Naive thymus-derived CD4-positive, alpha-beta T cell (primary cell): ENCODE measurements at regions not wholly inside any gene's neighbourhood (a gene's known extent, or its start where the extent isn't known, plus 50 kb on each side); places are given as distances from the start of the nearest gene placed in this dataset.

Experiments
- ATAC-seq: fragments of 150-1000 bp; cut with Tn5 transposase; 2 replicates; pipeline ENCODE4 v1.10.0; 2021; ENCODE audit warnings: mild to moderate bottlenecking, moderate library complexity
- CTCF ChIA-PET: fragments of 350-600 bp; sonication (Branson Sonifier 250); formaldehyde crosslinking; loops from one replicate; lab custom pipeline; 2021; ENCODE audit warnings: antibody characterized with exemption; lab: Charles Lee
- POLR2A ChIA-PET: fragments of 350-600 bp; sonication (Branson Sonifier 250); formaldehyde crosslinking; loops from one replicate; lab custom pipeline; 2021; ENCODE audit warnings: antibody characterized with exemption, inconsistent platforms; lab: Charles Lee
- DNase-seq, 9 donors: peaks; one replicate each; pipeline versions ENCODE4 v3.0.0 to v3.0.0-alpha.2; 2020 to 2022; ENCODE audit warnings: mixed read lengths in 1 of 9
- H3K27ac ChIP-seq: one replicate; pipeline ENCODE4 v1.7.0; 2013; ENCODE audit warnings: mild to moderate bottlenecking, low read depth, low read length, moderate library complexity
- H3K27me3 ChIP-seq, 2 donors: one replicate each; pipeline ENCODE4 v1.7.0; 2013; ENCODE audit warnings: low read length in 2 of 2, mild to moderate bottlenecking in 2 of 2, moderate library complexity in 2 of 2; ENCODE audit not compliant: control insufficient read depth in 2 of 2, insufficient read depth in 2 of 2
- H3K36me3 ChIP-seq, 3 experiments: 1 replicate in 2 of 3; 2 replicates in 1 of 3; pipeline ENCODE4 v1.7.0; 2013; ENCODE audit warnings: low read length in 3 of 3, mild to moderate bottlenecking in 3 of 3, moderate library complexity in 1 of 3; ENCODE audit not compliant: insufficient read depth in 3 of 3, control insufficient read depth in 2 of 3
- H3K4me1 ChIP-seq, 2 donors: one replicate each; pipeline ENCODE4 v1.7.0; 2013; ENCODE audit warnings: low read length in 2 of 2, mild to moderate bottlenecking in 2 of 2, moderate library complexity in 1 of 2; ENCODE audit not compliant: control insufficient read depth in 2 of 2, insufficient read depth in 2 of 2
- H3K4me3 ChIP-seq: 2 replicates; pipeline ENCODE4 v1.7.0; 2013; ENCODE audit warnings: mild to moderate bottlenecking, low read length
- H3K9me3 ChIP-seq, 3 experiments: 1 replicate in 2 of 3; 2 replicates in 1 of 3; pipeline ENCODE4 v1.7.0; 2013; ENCODE audit warnings: low read length in 3 of 3; ENCODE audit not compliant: control insufficient read depth in 2 of 3
- H3K27ac Mint-ChIP-seq, 9 donors: one replicate each; pipeline ENCODE4 v1.8.0; 2020 to 2022; ENCODE audit warnings: mixed read lengths in 9 of 9, mild to moderate bottlenecking in 8 of 9, moderate library complexity in 5 of 9, inconsistent platforms in 2 of 9
- H3K27me3 Mint-ChIP-seq, 5 donors: one replicate each; pipeline ENCODE4 v1.8.0; 2021 to 2022; ENCODE audit warnings: mixed read lengths in 5 of 5, mild to moderate bottlenecking in 1 of 5
- H3K36me3 Mint-ChIP-seq, 5 donors: one replicate each; pipeline ENCODE4 v1.8.0; 2020 to 2022; ENCODE audit warnings: mixed read lengths in 5 of 5, mild to moderate bottlenecking in 3 of 5, inconsistent platforms in 1 of 5
- H3K4me1 Mint-ChIP-seq, 7 donors: one replicate each; pipeline ENCODE4 v1.8.0; 2020 to 2022; ENCODE audit warnings: mixed read lengths in 7 of 7, mild to moderate bottlenecking in 3 of 7, inconsistent platforms in 1 of 7
- H3K4me3 Mint-ChIP-seq, 10 donors: one replicate each; pipeline ENCODE4 v1.8.0; 2020 to 2022; ENCODE audit warnings: mild to moderate bottlenecking in 10 of 10, mixed read lengths in 10 of 10, moderate library complexity in 6 of 10, inconsistent platforms in 2 of 10
- H3K9me3 Mint-ChIP-seq, 11 donors: one replicate each; pipeline ENCODE4 v1.8.0; 2020 to 2022; ENCODE audit warnings: mixed read lengths in 11 of 11, mild to moderate bottlenecking in 4 of 11, inconsistent platforms in 1 of 11, moderate library complexity in 1 of 11
- intact Hi-C, 2 donors: fragments of 100-400 bp; cut with micrococcal nuclease; formaldehyde crosslinking; loops; one replicate each; pipeline ENCODE4 v1.15.1; 2023

GRCh38 chr13:65605396-65605795 lies 1624.7 kb downstream of the PCDH9 start:
- Mint-ChIP-seq H3K4me3 (no peak overlapping the region), H3K27ac (no peak overlapping the region), H3K27me3 (no peaks in the 10 kb centered on the region), H3K9me3 (peaks cover 0 to 17% (median 3%) of the 10 kb centered on the region in 11 donors), H3K36me3 (no peaks in the 10 kb centered on the region), H3K4me1 (no peaks in the 10 kb centered on the region)
- no peak for ATAC-seq
- H3K4me1 ChIP-seq: no peaks in the 10 kb centered on the region
- no peaks in the 10 kb centered on the region for H3K27me3 ChIP-seq
- peaks cover 0 to 6% (median 0%) of the 10 kb centered on the region in 3 experiments for H3K9me3 ChIP-seq
- CTCF ChIA-PET: no interaction called here
- no peak overlapping the region for H3K27ac ChIP-seq
- POLR2A ChIA-PET: no interaction called here
- no peak overlapping the region for H3K4me3 ChIP-seq
- no peaks in the 10 kb centered on the region for H3K36me3 ChIP-seq
- intact Hi-C loops: no loop called here
- no peak for DNase-seq

GRCh38 chr13:65603160-65603559 lies 1627.0 kb downstream of the PCDH9 start:
- Mint-ChIP-seq H3K36me3 (no peaks in the 10 kb centered on the region), H3K9me3 (peaks cover 0 to 19% (median 3%) of the 10 kb centered on the region in 11 donors), H3K27me3 (no peaks in the 10 kb centered on the region), H3K4me1 (no peaks in the 10 kb centered on the region), H3K4me3 (no peak overlapping the region), H3K27ac (no peak overlapping the region)
- ChIA-PET CTCF (no interaction called here), POLR2A (interaction anchor here (0.6 kb wide), 1 partner anchor 1735 kb away, joined by 3 read pairs; no protein-coding TSS in a partner anchor)
- peaks cover 0 to 6% (median 0%) of the 10 kb centered on the region in 3 experiments for H3K9me3 ChIP-seq
- ATAC-seq (no peak), DNase-seq (no peak)
- no peaks in the 10 kb centered on the region for H3K4me1 ChIP-seq
- H3K27ac ChIP-seq: no peak overlapping the region
- intact Hi-C loops: no loop called here
- H3K4me3 ChIP-seq: no peak overlapping the region
- H3K36me3 ChIP-seq: no peaks in the 10 kb centered on the region
- no peaks in the 10 kb centered on the region for H3K27me3 ChIP-seq

- DNase-seq (no peak), ATAC-seq (no peak)
- Histone ChIP-seq H3K4me1 (no peaks in the 10 kb centered on the region), H3K27ac (no peak overlapping the region), H3K36me3 (no peaks in the 10 kb centered on the region), H3K4me3 (no peak overlapping the region), H3K9me3 (peaks cover 0 to 6% (median 0%) of the 10 kb centered on the region in 3 experiments), H3K27me3 (no peaks in the 10 kb centered on the region)
- H3K9me3 Mint-ChIP-seq: peaks cover 0 to 13% (median 3%) of the 10 kb centered on the region in 11 donors
- H3K4me3 Mint-ChIP-seq: no peak overlapping the region
- CTCF ChIA-PET: no interaction called here
- intact Hi-C loops: no loop called here
- H3K27me3 Mint-ChIP-seq: no peaks in the 10 kb centered on the region
- POLR2A ChIA-PET: no interaction called here
- no peaks in the 10 kb centered on the region for H3K36me3 Mint-ChIP-seq
- peaks cover 0 to 1% (median 0%) of the 10 kb centered on the region in 7 donors for H3K4me1 Mint-ChIP-seq
- no peak overlapping the region for H3K27ac Mint-ChIP-seq
Measured at GRCh38 chr13:65601855-65602254, 1628.3 kb downstream of the PCDH9 start.

GRCh38 chr13:65600702-65601101 lies 1629.4 kb downstream of the PCDH9 start:
- Mint-ChIP-seq H3K36me3 (no peaks in the 10 kb centered on the region), H3K27ac (no peak overlapping the region), H3K4me3 (no peak overlapping the region), H3K9me3 (peaks cover 0 to 13% (median 3%) of the 10 kb centered on the region in 11 donors), H3K4me1 (peaks cover 0 to 1% (median 0%) of the 10 kb centered on the region in 7 donors), H3K27me3 (no peaks in the 10 kb centered on the region)
- H3K9me3 ChIP-seq: peaks cover 0 to 6% (median 0%) of the 10 kb centered on the region in 3 experiments
- H3K4me1 ChIP-seq: no peaks in the 10 kb centered on the region
- ATAC-seq: no peak
- no peak overlapping the region for H3K27ac ChIP-seq
- ChIA-PET CTCF (interaction anchor here (0.6 kb wide), 1 partner anchor 1309 kb away, joined by 4 read pairs; no protein-coding TSS in a partner anchor), POLR2A (no interaction called here)
- H3K4me3 ChIP-seq: no peak overlapping the region
- intact Hi-C loops: no loop called here
- no peaks in the 10 kb centered on the region for H3K27me3 ChIP-seq
- H3K36me3 ChIP-seq: no peaks in the 10 kb centered on the region
- no peak for DNase-seq

- Histone ChIP-seq H3K4me3 (no peak overlapping the region), H3K9me3 (no peaks in the 10 kb centered on the region), H3K27me3 (no peaks in the 10 kb centered on the region), H3K36me3 (no peaks in the 10 kb centered on the region), H3K4me1 (no peaks in the 10 kb centered on the region), H3K27ac (no peak overlapping the region)
- ATAC-seq (no peak), DNase-seq (no peak)
- ChIA-PET CTCF (no interaction called here), POLR2A (no interaction called here)
- Mint-ChIP-seq H3K27ac (no peak overlapping the region), H3K36me3 (no peaks in the 10 kb centered on the region), H3K4me1 (peaks cover 0 to 1% (median 0%) of the 10 kb centered on the region in 7 donors), H3K27me3 (no peaks in the 10 kb centered on the region), H3K4me3 (no peak overlapping the region), H3K9me3 (peaks cover 0 to 13% (median 3%) of the 10 kb centered on the region in 11 donors)
- intact Hi-C loops: no loop called here
Measured at GRCh38 chr13:65597839-65598818, 1632.0 kb downstream of the PCDH9 start.

- no peaks in the 10 kb centered on the region for H3K9me3 ChIP-seq
- H3K27ac ChIP-seq: no peak overlapping the region
- Mint-ChIP-seq H3K9me3 (peaks cover 0 to 7% (median 2%) of the 10 kb centered on the region in 11 donors), H3K27ac (no peak overlapping the region), H3K4me1 (peaks cover 0 to 1% (median 0%) of the 10 kb centered on the region in 7 donors), H3K4me3 (no peak overlapping the region), H3K36me3 (no peaks in the 10 kb centered on the region), H3K27me3 (no peaks in the 10 kb centered on the region)
- ATAC-seq: no peak
- no peak overlapping the region for H3K4me3 ChIP-seq
- ChIA-PET CTCF (no interaction called here), POLR2A (interaction anchor here (0.6 kb wide), 1 partner anchor 1777 kb away, joined by 3 read pairs; no protein-coding TSS in a partner anchor)
- intact Hi-C loops: no loop called here
- H3K27me3 ChIP-seq: no peaks in the 10 kb centered on the region
- H3K36me3 ChIP-seq: no peaks in the 10 kb centered on the region
- no peaks in the 10 kb centered on the region for H3K4me1 ChIP-seq
- DNase-seq: no peak
Measured at GRCh38 chr13:65595916-65596315, 1634.2 kb downstream of the PCDH9 start.
